GM23338 (cell line): ENCODE measurements at regions not wholly inside any gene's neighbourhood (a gene's known extent, or its start where the extent isn't known, plus 50 kb on each side); places are given as distances from the start of the nearest gene placed in this dataset.

Experiments used
- EZH2 ChIP-seq: fragments of 200-600 bp; sonication (generic); IDR thresholded peaks from one replicate; pipeline ENCODE4 v1.8.0; 2017; ENCODE audit warnings: antibody characterized with exemption, mild to moderate bottlenecking, low read depth; ENCODE audit not compliant: unreplicated experiment
- POLR2AphosphoS5 ChIP-seq: IDR thresholded peaks from 2 replicates; pipeline ENCODE4 v1.6.1; 2016; ENCODE audit warnings: antibody characterized with exemption, low read depth
- ZNF114 ChIP-seq: fragments of 250-450 bp; sonication (Bioruptor Pico); IDR thresholded peaks from 2 replicates; pipeline ENCODE4 v1.5.0; 2020; ENCODE audit warnings: mild to moderate bottlenecking, moderate library complexity
- ZNF331 ChIP-seq: fragments of 250-450 bp; sonication (Bioruptor Pico); IDR thresholded peaks from 2 replicates; pipeline ENCODE4 v1.5.0; 2020; ENCODE audit warnings: low read depth, mild to moderate bottlenecking, moderate library complexity
- ZNF462 ChIP-seq: fragments of 250-450 bp; sonication (Bioruptor Pico); IDR thresholded peaks from 2 replicates; pipeline ENCODE4 v1.5.0; 2020; ENCODE audit warnings: mild to moderate bottlenecking, moderate library complexity
- TF ChIP-seq, protein P1 (sequence below), 2 experiments: fragments of 200-600 bp in 1 of 2; sonication (generic) in 1 of 2; conservative IDR thresholded peaks; 2 replicates each; pipeline versions ENCODE4 v1.5.1 to v1.6.1; 2016 to 2017; ENCODE audit warnings: antibody characterized with exemption in 2 of 2, low read depth in 2 of 2, mild to moderate bottlenecking in 2 of 2, moderate library complexity in 1 of 2
- TF ChIP-seq, protein P2 (sequence below): IDR thresholded peaks from one replicate; pipeline ENCODE4 v1.6.1; 2018; ENCODE audit warnings: antibody characterized with exemption; ENCODE audit not compliant: unreplicated experiment

- no peak for TF ChIP-seq EZH2
- TF ChIP-seq, protein P1, sequence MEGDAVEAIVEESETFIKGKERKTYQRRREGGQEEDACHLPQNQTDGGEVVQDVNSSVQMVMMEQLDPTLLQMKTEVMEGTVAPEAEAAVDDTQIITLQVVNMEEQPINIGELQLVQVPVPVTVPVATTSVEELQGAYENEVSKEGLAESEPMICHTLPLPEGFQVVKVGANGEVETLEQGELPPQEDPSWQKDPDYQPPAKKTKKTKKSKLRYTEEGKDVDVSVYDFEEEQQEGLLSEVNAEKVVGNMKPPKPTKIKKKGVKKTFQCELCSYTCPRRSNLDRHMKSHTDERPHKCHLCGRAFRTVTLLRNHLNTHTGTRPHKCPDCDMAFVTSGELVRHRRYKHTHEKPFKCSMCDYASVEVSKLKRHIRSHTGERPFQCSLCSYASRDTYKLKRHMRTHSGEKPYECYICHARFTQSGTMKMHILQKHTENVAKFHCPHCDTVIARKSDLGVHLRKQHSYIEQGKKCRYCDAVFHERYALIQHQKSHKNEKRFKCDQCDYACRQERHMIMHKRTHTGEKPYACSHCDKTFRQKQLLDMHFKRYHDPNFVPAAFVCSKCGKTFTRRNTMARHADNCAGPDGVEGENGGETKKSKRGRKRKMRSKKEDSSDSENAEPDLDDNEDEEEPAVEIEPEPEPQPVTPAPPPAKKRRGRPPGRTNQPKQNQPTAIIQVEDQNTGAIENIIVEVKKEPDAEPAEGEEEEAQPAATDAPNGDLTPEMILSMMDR (conservative IDR thresholded peaks at IDR 0.05; ENCODE audit: low read depth in 2 of 2) = no peak
- no peak for TF ChIP-seq POLR2AphosphoS5
- no peak for TF ChIP-seq ZNF331
- TF ChIP-seq, protein P2, sequence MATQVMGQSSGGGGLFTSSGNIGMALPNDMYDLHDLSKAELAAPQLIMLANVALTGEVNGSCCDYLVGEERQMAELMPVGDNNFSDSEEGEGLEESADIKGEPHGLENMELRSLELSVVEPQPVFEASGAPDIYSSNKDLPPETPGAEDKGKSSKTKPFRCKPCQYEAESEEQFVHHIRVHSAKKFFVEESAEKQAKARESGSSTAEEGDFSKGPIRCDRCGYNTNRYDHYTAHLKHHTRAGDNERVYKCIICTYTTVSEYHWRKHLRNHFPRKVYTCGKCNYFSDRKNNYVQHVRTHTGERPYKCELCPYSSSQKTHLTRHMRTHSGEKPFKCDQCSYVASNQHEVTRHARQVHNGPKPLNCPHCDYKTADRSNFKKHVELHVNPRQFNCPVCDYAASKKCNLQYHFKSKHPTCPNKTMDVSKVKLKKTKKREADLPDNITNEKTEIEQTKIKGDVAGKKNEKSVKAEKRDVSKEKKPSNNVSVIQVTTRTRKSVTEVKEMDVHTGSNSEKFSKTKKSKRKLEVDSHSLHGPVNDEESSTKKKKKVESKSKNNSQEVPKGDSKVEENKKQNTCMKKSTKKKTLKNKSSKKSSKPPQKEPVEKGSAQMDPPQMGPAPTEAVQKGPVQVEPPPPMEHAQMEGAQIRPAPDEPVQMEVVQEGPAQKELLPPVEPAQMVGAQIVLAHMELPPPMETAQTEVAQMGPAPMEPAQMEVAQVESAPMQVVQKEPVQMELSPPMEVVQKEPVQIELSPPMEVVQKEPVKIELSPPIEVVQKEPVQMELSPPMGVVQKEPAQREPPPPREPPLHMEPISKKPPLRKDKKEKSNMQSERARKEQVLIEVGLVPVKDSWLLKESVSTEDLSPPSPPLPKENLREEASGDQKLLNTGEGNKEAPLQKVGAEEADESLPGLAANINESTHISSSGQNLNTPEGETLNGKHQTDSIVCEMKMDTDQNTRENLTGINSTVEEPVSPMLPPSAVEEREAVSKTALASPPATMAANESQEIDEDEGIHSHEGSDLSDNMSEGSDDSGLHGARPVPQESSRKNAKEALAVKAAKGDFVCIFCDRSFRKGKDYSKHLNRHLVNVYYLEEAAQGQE = no peak
- TF ChIP-seq ZNF462 (CRISPR knock-in tag) = no peak
- no peak for TF ChIP-seq ZNF114
These were observed 251.1 kb downstream of the SLC4A3 start for GRCh38 chr2:219878516-219878915.
